ENCODE measurements at regions not wholly inside any gene's neighbourhood (a gene's known extent, or its start where the extent isn't known, plus 50 kb on each side); places are given as distances from the start of the nearest gene placed in this dataset.

- no peak for DNase-seq
These were observed 893.8 kb upstream of the CELF4 start for GRCh38 chr18:38459131-38459994.

- no peak for DNase-seq
These were observed 893.1 kb upstream of the CELF4 start for GRCh38 chr18:38458698-38459097.

GRCh38 chr18:38456253-38456652 lies 890.7 kb upstream of the CELF4 start:
- DNase-seq: no peak

DNA sequence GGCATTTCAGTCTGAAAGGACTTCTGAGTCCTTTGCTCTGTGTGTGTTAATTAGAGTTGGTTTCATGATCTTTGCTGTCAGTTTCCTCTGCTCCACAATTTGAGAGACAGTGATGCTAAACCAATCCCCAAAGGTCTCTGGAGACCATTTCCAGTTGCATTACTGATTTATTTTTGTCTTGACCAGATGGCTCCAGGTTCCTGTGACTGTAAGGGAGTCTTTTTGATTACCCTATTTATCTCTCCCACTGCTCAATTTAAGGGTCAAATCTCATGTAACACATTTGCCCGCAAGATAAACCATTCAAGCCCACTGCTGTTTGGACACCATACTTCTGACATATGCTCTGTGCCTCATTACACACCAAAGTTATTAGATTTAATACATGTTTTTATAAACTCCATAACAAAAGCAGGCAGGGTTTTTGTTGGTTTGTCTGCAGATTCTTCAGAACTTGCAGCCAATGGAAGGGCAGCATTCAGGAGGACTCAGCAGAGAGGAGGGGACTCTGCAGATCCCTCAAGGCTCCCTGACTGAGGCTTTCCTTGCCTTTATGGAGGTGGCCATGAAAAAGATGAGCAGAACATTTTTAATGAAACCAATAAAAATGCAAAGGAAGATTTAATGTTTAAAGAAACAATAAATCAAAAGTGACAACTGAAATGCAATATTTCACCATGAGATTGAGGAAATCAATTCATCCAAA lies 889.3 kb upstream of the CELF4 start:
- DNase-seq: no peak

DNA sequence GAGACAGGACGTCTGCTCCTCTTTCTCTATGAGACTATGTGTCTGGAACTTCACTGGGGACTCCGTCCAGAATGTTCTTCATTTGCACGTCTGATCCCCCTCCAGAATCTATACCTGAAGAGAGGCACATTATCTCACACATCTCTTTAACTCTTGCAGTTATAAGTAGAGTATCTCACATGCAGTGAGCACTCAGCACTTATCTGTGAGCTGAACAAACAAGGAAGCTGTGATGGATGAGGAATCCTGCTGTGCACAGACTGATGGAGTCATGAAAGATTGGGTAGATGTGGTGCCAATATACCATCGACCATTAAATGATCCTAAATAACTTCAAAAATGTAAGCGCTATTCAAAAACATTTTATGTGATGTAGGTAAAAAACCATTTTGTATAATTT lies 888.3 kb upstream of the CELF4 start:
- DNase-seq: no peak

DNA sequence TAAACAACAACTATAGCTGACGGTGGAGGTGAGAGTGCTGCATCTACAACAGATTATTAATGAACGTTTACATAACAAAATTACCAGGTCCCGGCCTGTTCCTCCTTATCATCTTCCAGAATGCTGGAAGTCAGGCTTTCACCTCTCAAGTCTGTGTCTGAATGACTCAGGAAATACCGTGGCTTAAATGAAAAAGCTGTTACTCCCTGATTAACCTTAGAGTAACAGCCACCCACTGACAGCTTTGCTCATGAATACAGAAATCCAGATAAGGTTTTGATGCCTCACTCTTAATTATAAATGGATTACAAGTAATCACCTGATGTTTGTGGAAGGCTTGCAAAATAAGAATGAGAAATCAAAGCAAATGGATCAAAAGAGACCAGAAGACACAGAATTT lies 885.3 kb upstream of the CELF4 start:
- no peak for DNase-seq

DNA sequence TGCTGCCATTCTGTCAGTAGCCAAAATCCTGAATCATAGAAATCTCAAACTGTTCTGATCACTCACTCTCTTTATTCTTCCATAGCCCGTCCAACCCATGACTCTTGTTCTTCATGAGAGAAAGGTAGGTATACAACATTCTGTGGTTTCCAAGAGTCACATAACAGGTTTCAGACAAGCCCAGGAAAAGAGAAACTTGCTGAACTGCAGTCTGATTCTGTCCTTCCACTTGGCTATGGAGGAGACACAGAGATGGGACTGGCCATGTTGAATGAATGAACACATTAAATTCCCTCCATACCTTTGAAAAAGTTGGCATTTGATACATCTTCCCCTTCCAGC lies 880.2 kb upstream of the CELF4 start:
- no peak for DNase-seq

GRCh38 chr18:38444971-38445803 lies 879.6 kb upstream of the CELF4 start:
- no peak for DNase-seq

DNA sequence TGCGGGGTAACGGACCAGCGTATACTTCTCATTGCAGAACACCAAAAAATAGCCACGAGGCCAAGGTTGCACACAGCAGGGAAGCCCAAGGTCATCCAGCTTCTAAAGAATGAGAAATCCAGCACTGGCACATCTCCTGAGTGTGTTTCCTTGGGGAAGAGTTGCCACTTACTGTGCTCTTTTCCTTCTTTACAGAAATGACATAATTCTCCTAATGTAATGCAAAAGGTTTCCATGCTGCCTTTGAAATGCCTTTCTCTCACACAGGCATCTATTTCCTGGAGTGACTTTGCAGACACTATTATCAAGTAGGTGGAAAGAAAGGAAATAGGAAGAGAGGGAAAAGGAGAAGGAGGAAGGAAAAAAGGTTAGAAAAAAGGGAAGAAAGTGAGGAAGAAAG lies 862.1 kb upstream of the CELF4 start:
- no peak for DNase-seq

DNA sequence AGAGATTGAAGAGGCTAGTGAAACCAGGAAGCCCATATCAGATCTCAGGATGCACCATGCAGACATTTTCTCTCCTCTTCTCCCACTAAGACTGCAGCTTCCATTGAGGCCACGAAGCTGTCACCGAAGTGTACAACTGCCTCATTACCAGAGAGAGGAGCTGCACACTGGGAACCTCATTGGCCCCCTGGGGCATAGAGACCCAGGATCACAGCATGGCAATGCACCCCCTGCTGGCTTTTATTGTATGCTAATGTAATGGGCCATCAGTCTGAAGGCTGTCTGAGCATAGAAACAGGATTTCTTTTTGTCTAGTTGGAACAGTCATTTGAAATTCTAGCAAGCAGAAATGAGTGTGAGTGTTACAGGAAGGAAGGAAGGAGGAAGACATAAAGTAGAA lies 861.6 kb upstream of the CELF4 start:
- no peak for DNase-seq

GRCh38 chr18:38421872-38422615 lies 856.4 kb upstream of the CELF4 start:
- no peak for DNase-seq

GRCh38 chr18:38421021-38421420 lies 855.4 kb upstream of the CELF4 start:
- DNase-seq: no peak

- DNase-seq: no peak
These were observed 855.0 kb upstream of the CELF4 start for GRCh38 chr18:38420611-38421010.

DNA sequence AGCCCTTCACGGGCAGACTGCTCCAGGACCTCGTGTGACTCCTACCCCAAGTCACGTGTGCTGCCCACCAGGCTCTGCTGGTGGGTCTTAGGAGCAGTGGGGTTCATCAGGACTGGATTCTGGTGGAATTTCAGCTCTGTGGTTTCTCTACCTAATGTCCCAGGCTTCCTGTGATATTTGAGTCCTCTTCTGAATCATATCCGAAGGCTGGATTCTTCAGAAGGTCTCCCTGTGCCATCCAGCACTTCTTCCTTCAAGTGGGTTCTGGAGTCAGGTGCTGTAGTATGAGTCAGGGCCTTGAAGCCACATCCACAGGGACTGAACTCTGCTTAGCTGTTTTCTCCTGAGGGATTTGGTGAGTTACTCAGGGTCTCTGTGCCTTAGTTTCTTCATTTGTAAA lies 850.2 kb upstream of the CELF4 start:
- no peak for DNase-seq

DNA sequence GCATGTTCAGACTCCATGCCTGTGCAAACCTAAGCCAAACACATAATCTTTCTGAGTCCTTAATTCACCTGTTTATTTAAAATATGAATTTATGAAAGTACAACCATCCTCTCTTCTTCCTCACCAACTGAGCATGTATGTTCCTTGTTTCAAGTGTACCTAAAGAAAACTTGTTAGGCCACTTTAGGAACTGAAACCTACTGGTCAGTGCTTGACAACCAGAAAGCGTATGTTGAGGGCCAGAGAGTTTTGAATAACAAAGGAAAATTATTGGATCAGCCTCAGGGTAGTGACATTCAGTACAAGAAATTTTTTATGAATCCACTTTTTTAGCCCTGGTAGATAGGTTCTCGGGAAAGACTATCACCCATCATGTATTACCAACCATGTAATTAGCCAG lies 847.6 kb upstream of the CELF4 start:
- DNase-seq: no peak

DNA sequence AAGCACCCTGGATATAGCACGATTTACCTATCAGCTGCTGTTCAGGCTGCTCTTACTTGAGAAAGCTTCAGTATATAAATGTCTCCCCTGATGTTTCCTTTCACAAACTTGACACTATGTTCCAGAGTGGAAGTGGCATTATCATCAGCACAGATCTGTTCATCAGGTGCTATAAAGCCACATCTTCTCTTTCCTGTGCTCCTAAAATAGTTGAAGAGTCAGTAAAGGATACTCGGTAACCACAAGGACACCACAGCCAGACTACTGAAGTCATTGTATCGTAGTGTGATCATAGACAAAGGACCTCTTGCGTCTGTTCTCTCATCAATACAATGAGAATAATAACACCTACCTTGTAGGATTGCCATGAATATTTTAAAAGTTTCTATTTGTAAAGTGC lies 841.0 kb upstream of the CELF4 start:
- DNase-seq: no peak

GRCh38 chr18:38402509-38402908 lies 836.9 kb upstream of the CELF4 start:
- no peak for DNase-seq

DNA sequence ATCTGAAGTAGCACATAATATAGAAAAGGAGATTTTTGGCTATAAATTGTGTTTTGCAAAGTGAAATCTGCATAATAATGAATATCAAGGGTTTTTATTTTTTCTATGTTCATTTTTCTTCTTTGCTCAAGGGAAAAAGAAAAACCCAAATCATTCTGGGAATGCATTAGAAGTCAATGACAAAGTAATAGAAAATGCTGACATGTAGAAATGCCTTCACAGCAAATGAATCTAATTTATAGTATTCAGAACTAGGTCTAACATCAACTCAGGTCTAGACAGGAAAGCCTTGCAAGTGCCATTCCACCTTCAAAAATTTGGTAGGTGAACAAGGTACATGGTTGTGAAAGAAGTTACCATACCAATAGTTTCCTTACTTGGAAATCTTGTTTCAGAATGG lies 831.5 kb upstream of the CELF4 start:
- DNase-seq: no peak

- DNase-seq: no peak
These were observed 820.5 kb upstream of the CELF4 start for GRCh38 chr18:38386146-38386545.

DNA sequence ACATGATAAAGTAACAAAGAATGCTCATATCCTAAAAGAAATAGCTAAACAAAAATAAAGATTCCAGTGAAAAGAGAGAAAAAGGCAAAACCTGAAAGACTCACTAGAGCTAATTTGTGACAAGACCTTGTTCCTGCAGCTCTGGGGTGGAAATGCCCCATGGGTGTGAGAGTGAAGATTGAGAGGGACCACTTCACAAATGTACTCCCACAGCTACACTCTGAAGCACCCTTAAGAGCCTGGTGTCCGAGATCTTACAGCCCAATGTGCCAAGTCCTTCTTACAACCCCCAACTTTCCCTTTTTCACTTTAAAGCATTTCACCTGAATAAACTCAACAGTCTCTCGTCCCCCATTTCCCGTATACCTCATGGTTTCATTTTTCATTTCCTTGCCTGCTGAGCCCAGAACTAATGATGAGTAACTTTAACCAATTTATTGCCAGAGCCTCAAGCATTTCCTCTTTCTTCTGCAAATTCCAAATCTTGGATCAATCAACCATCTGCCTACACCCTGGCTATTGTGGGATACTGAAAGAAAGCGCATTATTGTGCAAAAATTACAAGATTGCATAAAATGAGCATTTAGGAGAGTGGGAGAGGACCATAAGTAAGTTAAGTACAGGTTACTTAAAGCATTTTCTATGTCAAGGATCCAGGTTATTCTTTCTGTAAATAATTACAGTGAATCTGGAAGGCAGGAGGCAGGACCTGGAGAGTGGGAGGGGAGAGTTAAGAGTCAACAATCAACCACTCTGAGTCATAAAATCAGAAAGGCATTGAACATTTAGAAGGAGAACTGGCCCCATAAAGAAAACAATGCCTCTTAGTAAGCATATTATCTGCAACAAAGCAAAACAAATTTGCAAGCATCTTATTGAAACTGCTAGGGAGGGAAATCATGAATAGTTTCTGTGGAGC lies 804.4 kb upstream of the CELF4 start:
- DNase-seq: no peak

DNA sequence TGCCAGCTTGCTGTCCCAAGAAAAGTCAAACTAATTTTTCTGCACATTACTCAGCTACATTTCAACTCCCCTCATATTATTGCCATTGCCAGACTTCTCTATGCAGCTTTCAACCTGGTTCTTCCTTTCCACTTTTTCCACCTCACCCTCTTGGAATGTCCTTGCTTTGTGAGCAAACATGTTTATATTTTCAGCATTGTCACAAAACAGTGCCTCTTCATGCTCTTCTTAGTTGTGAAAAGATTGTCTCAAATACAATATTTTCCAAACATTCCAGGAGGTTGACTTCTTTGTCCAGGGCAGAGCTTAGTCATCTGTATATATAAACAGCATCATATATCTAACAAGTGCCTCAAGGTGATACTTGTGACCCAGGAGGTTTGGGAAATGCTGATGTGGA lies 803.3 kb upstream of the CELF4 start:
- DNase-seq: no peak

DNA sequence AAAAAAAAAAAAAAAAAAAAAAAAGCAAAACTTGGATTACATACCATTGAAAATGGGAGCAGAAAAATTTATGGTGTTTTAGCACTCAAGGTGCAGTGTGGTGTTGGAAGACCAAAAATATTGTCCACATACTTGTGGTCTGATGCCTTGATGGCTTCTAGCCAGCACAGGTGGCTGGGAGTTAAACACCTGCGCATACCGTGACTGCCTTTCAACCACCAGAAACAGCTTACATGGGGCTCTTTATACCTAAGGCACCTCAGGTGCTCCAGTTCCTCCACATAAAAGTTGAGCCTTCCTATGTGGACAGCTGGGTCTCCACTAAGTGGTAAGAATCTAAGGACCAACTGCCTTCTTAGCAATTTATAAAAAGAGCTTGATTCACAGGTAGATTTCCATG lies 802.6 kb upstream of the CELF4 start:
- DNase-seq: no peak
